Fibroblast of skin of abdomen (primary cell): ENCODE measurements at regions not wholly inside any gene's neighbourhood (a gene's known extent, or its start where the extent isn't known, plus 50 kb on each side); places are given as distances from the start of the nearest gene placed in this dataset.
"Not testable (repeated sequence)": the region's sequence is repeated elsewhere in the genome, so short reads cannot be mapped to it uniquely, and the experiment has no call there.

ENCODE experiments used
- DNase-seq: peaks from one replicate; pipeline ENCODE4 v3.0.0-alpha.2; 2013

DNA sequence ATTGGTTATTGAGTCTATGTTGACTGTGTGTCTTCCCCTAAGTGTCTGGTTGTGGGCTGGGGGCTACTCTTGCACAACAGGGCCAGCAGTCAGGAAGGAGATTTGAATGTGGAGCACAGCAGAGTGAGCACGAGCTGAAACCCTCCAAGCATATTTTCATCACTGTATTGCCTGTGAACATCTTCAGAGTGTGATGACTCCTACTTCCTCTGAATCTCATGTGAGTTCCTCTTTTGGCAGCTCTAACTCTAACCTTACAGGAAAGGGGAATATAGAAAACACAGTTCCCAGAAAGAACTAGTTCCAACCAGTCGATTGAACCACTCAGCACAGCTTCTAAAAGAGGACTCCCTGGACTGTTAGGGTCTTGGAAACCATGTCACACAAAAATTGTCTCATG lies 211.6 kb downstream of the RAP2B start:
- no peak for DNase-seq

DNA sequence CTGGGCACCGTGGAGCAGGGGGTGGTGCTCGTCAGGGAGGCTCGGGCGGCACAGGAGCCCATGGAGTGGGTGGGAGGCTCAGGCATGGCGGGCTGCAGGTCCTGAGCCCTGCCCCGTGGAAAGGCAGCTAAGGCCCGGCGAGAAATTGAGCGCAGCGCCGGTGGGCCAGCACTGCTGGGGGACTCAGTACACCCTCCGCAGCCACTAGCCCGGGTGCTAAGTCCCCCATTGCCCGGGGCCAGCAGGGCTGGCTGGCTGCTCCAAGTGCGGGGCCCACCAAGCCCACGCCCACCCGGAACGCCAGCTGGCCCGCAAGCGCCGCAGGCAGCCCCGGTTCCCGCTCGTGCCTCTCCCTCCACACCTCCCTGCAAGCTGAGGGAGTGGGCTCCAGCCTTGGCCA lies 216.3 kb downstream of the RAP2B start:
- DNase-seq, result not testable (repeated sequence)

DNA sequence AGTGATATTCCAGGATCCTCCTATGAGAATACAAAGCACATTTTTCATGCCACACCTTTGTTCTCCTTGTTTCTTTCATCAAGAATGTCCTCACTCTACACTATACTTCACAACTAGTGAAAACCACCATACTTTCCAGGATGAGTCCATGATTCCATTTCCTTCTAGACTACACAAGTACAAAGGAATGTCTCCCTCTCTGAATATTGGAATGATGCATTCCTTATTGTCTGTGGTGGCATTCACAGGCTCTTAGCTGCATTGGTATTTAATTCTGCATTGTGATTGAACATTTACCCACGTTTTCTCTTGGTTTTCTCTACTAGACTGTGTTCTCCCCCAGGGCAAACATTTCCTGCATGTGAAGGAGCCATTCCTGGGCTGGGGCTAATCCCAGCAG lies 217.5 kb downstream of the RAP2B start:
- peak; percentile 69 for DNase-seq

DNA sequence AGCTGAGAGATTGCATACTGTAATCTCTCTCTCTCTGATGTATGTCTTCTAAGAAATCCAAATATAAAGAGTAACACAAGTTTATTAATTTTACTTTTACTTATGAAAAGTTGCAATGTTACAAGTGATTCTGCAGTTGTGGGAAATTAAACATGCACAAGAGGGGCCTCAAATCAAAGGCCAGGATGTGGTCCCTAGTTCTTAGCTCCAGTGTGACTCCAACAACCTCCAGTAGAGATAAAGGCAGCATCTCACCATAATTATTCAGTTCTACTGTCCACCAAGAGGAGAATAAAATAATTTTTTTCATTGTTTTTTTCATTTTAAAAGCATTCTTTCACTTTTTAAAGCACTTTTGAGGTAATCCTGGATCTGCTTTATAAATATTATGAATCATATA lies 223.3 kb downstream of the RAP2B start:
- DNase-seq, result no peak

DNA sequence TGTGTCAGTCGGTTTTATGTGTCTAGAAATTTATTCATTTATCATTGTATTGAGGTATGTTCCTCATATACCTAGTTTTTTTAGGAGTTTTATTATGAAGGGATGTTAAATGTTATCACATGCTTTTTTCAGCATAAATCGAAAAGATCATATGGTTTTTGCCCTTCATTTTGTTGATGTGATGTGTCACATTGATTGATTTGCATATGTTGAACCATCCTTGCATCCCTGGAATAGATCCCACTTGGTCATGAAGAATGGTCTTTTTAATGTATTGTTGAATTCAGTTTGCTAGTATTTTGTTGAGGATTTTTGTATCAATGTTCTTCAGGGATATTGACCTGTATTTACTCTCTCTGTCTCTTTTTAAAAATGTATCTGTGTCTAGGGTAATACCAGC lies 230.3 kb downstream of the RAP2B start:
- no peak for DNase-seq

DNA sequence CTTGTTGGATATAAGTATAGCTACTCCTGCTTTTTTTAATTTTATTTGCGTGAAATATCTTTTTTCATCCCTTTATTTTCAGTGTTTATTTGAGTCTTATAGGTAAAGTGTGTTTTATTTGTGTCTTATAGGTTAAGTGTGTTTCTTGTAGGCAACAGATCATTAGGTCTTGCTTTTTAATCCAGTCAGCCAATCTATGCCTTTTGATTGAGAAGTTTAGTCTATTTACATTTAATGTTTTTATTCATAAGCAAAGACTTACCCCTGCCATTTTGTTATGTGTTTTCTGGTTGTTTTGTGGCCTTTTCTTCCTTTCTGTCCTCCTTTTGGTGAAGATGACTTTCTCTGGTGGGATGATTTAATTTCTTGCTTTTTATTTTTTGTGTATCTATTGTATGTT lies 232.0 kb downstream of the RAP2B start:
- DNase-seq, result no peak

DNA sequence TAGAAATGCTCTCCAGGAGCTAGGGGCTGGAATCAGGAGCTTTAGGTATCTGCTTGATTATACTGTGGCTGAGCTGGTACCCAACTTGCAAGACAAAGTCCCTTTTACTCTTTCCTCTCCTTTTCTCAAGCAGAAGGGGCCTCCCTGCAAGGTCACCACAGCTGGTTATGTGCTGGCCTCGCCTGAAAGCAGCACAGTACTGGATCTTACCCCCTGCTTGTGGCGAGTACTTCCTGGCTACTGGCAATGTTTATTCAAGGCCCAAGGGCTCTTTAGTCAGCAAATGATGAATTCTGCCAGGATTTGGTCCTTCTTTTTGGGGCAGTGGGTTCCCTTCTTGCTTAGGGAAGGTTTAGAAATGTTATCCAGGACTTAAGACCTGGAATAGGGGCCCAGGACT lies 234.6 kb downstream of the RAP2B start:
- no peak for DNase-seq

DNA sequence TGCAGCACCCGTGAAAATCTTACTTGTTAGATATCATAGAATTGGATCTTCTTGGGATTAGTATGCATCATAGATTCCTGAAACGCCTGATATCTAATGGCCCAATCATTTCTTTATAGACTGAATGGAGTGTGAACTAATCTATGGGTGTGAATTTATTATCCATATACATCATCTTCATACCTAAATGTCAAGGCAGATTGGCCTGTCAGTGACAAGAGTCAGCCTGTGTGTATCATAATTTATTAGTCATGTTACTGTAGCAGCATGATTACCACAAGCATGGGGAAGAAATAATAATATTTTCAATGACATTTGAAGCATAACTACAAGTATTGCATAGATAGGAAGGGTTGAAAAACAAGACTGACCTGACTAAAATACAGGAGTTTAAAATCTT lies 235.8 kb downstream of the RAP2B start:
- no peak for DNase-seq

DNA sequence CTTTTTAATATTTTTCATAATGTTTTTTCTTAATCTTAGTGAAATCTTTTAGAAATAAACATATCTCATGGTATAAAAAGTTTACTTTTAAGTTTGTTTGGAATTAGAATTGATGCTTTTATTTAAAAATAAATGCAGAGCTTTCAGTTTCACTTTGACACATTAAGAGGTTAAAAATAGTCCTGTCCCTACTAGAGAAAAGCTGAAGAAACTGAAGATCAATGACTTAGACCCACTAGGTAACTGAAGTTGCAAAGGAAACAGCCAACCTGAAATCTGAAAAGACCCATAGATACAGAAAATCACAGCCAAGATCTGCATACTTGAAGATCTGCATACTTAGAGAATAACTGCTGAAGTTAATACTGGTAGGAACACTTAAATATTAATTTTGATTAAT lies 237.6 kb downstream of the RAP2B start:
- no peak for DNase-seq

DNA sequence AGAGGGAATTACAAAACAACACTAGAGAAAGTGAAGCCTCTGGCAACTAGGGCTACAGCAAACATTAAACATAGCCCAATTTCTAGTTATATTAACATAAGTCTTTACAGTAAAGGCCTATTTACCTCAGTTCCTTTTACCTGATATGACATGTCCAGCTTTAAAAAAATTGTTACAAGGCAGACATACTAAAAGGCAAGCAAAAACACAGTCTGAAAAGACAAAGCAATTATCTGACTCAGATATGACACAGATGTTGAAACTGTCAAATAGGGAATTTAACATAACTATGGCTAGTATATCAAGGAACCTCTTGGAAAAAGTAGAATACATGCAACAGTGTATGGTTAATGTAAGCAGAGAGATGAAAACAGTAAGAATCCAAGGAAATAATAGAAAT lies 238.6 kb downstream of the RAP2B start:
- peak; percentile 4 for DNase-seq

DNA sequence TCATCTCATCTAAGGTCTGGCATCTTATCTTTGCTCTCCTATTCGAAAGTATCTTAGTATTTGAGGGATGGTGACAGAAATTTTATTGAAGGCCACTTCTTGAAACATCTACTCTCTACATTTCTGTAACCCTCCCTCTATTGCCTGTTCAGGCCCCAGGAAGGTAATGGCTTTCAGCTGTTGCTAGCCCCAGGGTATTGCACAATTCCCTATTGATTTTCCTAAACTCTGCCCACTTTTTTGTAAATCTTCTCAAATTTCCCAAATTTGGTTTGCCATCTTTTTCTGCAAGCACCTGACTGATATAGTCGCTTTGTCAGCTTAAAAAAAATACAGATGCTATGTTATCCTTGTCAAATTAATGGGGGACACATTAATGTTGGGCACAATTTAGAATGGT lies 242.1 kb downstream of the RAP2B start:
- no peak for DNase-seq

DNA sequence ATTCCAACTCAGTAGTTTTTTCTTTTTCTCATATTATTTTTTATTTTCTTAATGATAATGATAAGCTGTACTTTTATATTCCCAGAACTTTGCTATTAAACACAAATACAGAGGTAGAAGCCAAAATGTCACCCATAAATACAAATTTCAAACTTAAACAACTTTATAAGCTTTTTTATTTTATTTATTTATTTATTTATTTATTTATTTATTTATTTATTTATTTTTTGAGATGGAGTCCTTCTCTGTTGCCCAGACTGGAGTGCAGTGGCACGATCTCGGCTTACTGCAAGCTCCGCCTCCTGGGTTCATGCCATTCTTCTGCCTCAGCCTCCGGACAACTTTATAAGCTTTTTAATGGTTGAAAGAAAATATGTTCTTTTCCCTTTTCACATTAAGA lies 243.3 kb downstream of the RAP2B start:
- not testable (repeated sequence) for DNase-seq

DNA sequence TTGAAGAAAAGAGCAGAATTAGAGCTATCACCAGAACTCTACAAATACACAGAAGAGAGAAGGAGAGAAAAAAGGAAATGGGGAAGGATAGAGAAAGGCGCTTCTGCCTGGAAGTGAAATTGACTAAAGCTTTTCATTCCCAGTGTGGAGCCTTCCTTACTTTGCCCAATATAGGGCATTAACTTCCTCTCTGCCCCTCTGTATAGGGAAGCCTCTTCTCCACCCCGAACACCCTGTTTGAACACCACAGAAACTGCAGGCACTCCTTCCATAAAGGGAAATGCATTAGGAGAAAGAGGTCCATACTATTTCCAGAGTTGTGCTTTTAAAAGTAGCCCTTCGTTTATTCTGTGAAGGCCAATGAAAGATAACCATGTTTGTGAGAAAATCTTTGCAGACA lies 248.5 kb downstream of the RAP2B start:
- no peak for DNase-seq

DNA sequence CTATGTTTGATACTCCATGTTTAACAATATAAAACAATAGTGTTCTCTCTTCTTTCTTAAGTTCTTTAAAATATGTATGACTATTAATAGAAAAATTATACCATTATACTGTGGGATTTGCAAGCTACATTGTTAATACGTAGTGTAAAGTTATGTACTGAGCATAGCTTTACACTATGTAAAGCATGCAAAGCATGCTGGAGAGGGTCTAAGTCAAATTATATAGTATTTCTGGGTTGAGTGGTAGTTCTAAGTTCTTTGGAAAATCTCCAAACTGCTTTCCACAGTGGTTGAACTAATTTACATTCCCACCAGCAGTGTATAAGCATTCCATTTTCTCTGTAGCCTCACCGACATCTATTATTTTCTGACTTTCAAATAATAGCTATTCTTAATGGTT lies 253.0 kb downstream of the RAP2B start:
- DNase-seq, result peak; percentile 81

DNA sequence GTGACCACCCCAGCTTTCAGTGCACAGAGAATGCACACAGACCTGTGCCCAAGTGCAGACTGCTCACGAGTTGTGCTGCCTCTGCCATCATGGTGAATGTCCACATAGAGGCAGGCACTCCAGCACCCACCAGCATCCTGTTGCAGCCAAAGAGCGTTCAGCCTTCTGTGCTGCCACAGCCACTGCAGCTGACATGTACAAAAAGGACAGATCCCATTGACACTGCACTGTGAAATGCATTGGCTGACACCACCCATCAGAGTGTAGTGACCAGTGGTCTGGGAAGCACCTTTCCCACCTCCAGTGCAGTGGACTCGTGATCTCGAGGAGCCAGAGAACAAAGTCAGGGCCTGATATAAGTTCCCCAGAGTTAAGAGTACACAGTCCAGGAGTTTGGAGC lies 260.3 kb downstream of the RAP2B start:
- no peak for DNase-seq

DNA sequence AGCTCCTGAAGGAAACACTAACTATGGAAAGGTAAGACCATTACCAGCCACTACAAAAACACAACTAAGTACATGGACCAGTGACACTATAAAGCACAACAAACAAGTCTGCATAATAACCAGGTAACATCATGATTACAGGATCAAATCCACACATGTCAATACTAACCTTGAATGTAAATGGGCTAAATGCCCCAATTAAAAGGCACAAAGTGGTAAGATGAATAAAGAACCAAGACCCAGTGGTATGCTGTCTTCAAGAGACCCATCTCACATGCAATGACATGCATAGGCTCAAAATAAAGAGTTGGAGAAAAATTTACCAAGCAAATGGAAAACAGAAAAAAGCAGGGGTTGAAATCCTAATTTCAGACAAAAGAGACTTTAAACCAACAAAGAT lies 261.8 kb downstream of the RAP2B start:
- not testable (repeated sequence) for DNase-seq

DNA sequence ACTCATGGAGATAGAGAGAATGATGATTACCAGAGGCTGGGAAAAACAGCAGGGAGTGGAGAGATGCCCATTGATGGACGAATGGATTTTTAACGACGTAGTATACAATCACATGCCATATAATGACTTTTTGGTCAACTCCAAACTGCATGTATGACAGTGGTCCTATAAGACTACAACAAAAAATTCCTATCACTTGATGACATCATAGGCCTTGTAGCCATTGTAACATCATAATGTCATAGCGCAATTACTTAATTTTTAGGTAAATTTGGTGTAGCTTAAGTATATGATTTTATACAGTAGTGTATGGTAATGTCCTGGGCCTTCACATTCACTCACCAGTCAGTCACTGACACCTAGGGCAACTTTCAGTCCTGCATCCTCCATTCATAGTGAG lies 264.3 kb downstream of the RAP2B start:
- DNase-seq, result no peak

DNA sequence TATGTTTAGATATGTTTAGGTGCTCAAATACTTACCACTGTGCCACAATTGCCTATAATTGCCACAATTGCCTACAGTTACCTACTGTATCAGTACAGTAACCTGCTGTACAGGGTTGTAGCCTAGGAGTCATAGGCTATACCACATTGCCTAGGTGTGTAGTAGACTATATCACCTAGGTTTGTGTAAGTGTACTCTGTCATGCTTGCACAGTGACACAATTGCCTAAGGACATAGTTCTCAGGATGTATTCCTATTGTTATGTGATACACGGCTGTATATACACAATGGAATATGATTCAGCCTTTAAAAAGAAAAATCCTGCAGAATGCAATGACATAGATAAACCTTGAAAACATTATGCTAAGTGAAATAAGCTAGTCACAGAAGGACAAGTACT lies 264.8 kb downstream of the RAP2B start:
- no peak for DNase-seq

DNA sequence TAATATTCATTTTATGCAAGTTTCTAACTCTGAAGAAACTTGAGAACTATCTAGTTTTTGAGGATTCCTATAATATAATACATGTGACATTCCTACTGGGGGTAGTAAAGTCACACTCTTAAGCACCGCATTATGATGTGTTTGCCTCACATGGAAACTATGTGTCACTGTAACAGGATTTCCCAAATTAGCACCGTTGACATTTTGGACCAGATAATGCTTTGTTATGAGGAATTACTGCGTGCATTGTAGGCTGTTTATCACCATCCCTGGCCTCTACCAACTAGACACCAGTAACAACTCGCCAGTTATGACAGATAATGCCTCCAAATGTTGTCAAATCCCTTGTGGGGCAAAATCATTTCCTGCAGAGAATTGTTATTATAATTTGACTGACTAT lies 267.8 kb downstream of the RAP2B start:
- DNase-seq, result no peak

DNA sequence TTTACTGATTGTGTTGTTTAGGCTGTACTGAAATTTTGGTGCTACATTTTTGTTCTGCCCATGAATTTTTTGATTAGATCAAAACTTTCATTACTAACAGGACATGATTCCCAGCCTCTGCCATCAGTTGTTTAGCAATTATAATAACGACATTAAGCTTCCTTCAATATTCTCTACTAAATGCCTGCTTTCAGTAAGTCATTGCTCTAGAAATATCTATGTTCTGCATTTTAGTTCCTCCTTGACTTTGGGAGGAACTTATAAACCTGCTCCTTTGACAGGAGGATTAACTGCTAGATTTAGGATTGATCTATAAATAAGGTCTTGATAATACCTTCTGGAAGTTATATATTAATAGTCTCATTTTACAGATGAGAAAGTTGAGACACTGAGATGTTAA lies 269.1 kb downstream of the RAP2B start:
- DNase-seq, result no peak

DNA sequence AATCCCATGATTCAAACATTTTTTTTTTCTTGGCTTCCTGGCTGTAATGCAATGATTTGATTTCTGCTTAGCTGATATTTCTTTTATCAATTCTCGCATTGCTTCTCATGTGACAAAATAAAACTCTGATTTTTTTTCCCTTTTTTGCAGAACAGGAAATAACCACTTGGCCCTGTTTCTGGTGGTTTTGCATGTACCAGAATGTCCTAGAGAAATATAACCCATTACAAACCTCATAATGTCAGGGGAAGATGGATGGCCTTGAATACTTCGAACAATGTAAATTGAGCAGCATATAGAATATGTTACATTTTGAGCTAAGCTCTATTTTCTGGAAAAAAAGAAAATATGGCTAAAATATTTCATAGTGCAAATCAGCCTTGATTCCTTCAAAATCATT lies 275.6 kb downstream of the RAP2B start:
- DNase-seq, result no peak

DNA sequence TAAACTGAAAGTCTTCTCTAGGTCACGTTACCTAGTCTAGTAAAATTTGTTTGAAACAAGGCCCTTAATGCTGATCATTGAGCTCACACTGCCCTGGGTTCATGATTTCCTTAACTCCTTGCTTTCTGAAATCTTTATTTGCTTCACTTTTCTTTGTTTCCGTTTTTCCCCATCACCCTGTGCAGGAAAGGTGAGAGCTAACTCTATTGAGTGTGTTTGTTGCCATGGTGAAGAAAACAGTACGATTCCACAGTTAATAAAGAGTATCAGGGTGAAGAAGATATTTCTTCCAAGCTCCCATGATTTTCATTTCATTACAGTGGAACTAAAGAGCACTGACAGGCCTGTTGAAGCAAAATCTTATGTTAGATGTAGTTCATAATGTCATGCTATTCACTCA lies 276.2 kb downstream of the RAP2B start:
- no peak for DNase-seq

DNA sequence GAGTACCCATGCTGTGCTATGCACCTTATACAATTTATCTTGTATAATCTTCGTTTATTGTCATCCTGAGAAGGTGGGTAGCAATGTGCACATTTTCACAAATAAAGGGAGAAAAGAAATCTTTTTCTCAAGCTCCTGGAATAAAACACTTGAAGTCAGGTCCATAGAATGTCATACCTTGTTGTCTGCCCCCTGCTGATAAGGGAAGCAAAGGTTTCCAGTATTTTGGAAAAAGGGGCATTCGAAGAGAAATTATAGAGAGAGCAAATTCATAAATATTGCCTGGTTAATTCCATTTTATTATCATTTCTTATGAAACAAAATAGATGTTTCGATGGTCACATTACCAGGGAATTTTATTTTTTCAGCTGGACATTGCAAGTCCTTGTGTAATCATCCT lies 277.8 kb downstream of the RAP2B start:
- DNase-seq, result no peak

DNA sequence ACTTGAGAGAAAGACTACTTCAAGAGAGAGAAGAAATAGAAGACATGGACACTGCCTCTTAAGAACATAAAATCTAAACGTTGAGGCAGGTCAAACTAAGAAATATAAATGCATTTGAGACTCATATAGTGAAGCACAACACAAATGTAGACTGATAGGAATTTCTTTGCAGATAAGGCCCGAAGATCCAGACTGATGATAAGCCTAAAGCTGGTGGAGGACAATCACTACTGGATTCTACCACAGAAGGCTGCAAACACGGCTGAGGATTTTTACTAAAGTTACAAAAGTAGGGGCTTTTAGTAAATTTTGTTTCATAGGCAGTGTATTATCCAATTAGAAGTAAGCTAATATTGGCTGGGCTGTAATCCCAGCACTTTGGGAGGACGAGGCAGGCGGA lies 278.3 kb downstream of the RAP2B start:
- DNase-seq, result no peak

DNA sequence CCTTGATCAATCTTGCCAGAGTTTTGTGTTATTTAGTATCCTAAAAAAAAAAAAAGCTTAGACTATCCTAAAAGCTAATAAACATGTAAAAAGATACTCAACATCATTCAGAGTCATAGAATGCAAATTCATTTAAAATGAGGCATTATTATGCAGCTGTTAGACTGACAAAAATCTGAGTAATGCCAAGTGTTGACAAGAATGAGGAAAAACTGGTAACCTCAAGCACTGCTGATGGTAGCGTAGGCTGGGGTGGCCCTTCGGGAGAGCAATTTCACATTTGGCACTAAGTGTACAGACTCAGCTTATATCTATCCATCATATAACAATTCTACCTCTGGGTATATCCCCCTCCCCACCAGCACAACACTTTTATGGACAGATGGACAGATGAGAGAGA lies 280.4 kb downstream of the RAP2B start:
- DNase-seq, result peak; percentile 55
